Endometrium (tissue), 2 donors: ENCODE measurements at regions not wholly inside any gene's neighbourhood (a gene's known extent, or its start where the extent isn't known, plus 50 kb on each side); places are given as distances from the start of the nearest gene placed in this dataset.

Experiments used
- FAIRE-seq: peaks from 2 replicates; lab custom pipeline; 2012; peaks lifted over from hg19 to GRCh38; lab: Jason Lieb, UNC
- donor health status: control.
- donor health status: control.

GRCh38 chr18:55090564-55091188 is 131.4 kb upstream of the CCDC68 start:
- no peak for FAIRE-seq

GRCh38 chr18:55089610-55090009 is 130.3 kb upstream of the CCDC68 start:
- no peak for FAIRE-seq

GRCh38 chr18:55088561-55088960 is 129.3 kb upstream of the CCDC68 start:
- no peak for FAIRE-seq

GRCh38 chr18:55088000-55088401 is 128.7 kb upstream of the CCDC68 start:
- no peak for FAIRE-seq

- no peak for FAIRE-seq
Observed at GRCh38 chr18:55086906-55087305, 127.6 kb upstream of the CCDC68 start.

- FAIRE-seq, result no peak
Observed at GRCh38 chr18:55085557-55086285, 126.5 kb upstream of the CCDC68 start.

- no peak for FAIRE-seq
Observed at GRCh38 chr18:55084550-55084949, 125.3 kb upstream of the CCDC68 start.

GRCh38 chr18:55083461-55083860 is 124.2 kb upstream of the CCDC68 start:
- FAIRE-seq, result no peak

GRCh38 chr18:55079481-55080355 is 120.5 kb upstream of the CCDC68 start:
- no peak for FAIRE-seq

GRCh38 chr18:55079067-55079466 is 119.8 kb upstream of the CCDC68 start:
- FAIRE-seq, result no peak

- FAIRE-seq, result peak; percentile 51
Observed at GRCh38 chr18:55078303-55078932, 119.2 kb upstream of the CCDC68 start.

GRCh38 chr18:55076643-55077218 is 117.5 kb upstream of the CCDC68 start:
- FAIRE-seq, result no peak

GRCh38 chr18:55073834-55074233 is 114.6 kb upstream of the CCDC68 start:
- no peak for FAIRE-seq

- FAIRE-seq, result no peak
Observed at GRCh38 chr18:55073116-55073515, 113.9 kb upstream of the CCDC68 start.

GRCh38 chr18:55072698-55073097 is 113.4 kb upstream of the CCDC68 start:
- FAIRE-seq, result no peak

GRCh38 chr18:55072181-55072580 is 112.9 kb upstream of the CCDC68 start:
- FAIRE-seq, result no peak

- no peak for FAIRE-seq
Observed at GRCh38 chr18:55069497-55069896, 110.2 kb upstream of the CCDC68 start.

- FAIRE-seq, result no peak
Observed at GRCh38 chr18:55064760-55065159, 105.5 kb upstream of the CCDC68 start.

- no peak for FAIRE-seq
Observed at GRCh38 chr18:55064073-55064472, 104.8 kb upstream of the CCDC68 start.

GRCh38 chr18:55054021-55054990 is 95.0 kb upstream of the CCDC68 start:
- no peak for FAIRE-seq

- no peak for FAIRE-seq
Observed at GRCh38 chr18:55048892-55049291, 89.6 kb upstream of the CCDC68 start.
